Ovary (tissue), 7 donors: ENCODE measurements at regions not wholly inside any gene's neighbourhood (a gene's known extent, or its start where the extent isn't known, plus 50 kb on each side); places are given as distances from the start of the nearest gene placed in this dataset.

Source experiments
- DNase-seq, 5 donors: peaks; one replicate each; pipeline ENCODE4 v3.0.0-alpha.2; 2019 to 2020
- H3K27ac ChIP-seq, 2 donors: fragments of 200-600 bp; one replicate each; pipeline versions ENCODE4 v1.5.1 to v1.8.0; 2019 to 2022
- H3K27me3 ChIP-seq: fragments of 200-600 bp; one replicate; pipeline ENCODE4 v1.8.0; 2022
- H3K36me3 ChIP-seq: fragments of 200-600 bp; sonication (generic); one replicate; pipeline ENCODE4 v1.5.1; 2019
- H3K4me1 ChIP-seq: one replicate; pipeline ENCODE4 v1.8.1; 2013; ENCODE audit warnings: mild to moderate bottlenecking, moderate library complexity; ENCODE audit not compliant: insufficient read depth
- H3K4me3 ChIP-seq: fragments of 200-600 bp; sonication (generic); one replicate; pipeline ENCODE4 v1.5.1; 2017
- H3K9me3 ChIP-seq, 2 donors: fragments of 200-600 bp in 1 of 2; sonication (generic) in 1 of 2; one replicate each; pipeline versions ENCODE4 v1.5.1 to v1.8.1; 2013 to 2019; ENCODE audit warnings: mild to moderate bottlenecking in 1 of 2, moderate library complexity in 1 of 2
- EP300 ChIP-seq: sonication (generic); formaldehyde crosslinking; IDR thresholded peaks from one replicate; pipeline ENCODE4 v1.6.1; 2017; ENCODE audit warnings: antibody characterized with exemption
- POLR2A ChIP-seq: fragments of 450-650 bp; IDR thresholded peaks from one replicate; pipeline ENCODE4 v1.6.1; 2017; ENCODE audit warnings: antibody characterized with exemption, mild to moderate bottlenecking, moderate library complexity
- WGBS, 3 donors: extraction: QIAGEN DNeasy Blood & Tissue Kit in 1 of 3; methylation state at CpG; one replicate each; pipeline versions ENCODE4 v1.1.5 to v1.1.7; 2013 to 2017; 5-methylcytosine and 5-hydroxymethylcytosine counted together
- intact Hi-C, 4 donors: fragments of 100-400 bp; cut with DNase I; formaldehyde crosslinking; loops; one replicate each; pipeline versions ENCODE4 v1.11.0 to v1.15.1; 2022 to 2023
- TF ChIP-seq, protein P1 (sequence below), 3 donors: fragments of 450-650 bp in 2 of 3; fragments of 200-600 bp in 1 of 3; IDR thresholded peaks; one replicate each; pipeline versions ENCODE4 v1.5.1 to v1.8.0; 2016 to 2022; ENCODE audit warnings: antibody characterized with exemption in 3 of 3, mild to moderate bottlenecking in 1 of 3
- donor health status: DM: no; HTN: no; CAD: no; lungs with moderate emphysema.
- donor health status: DM: no; HTN: no; CAD: no.
- donor health status: Bipolar disorder and iron deficiency.
- donor health status: DM: no; HTN: no; CAD: no.
- donor health status: DM: yes; HTN: yes; CAD: no.

DNA sequence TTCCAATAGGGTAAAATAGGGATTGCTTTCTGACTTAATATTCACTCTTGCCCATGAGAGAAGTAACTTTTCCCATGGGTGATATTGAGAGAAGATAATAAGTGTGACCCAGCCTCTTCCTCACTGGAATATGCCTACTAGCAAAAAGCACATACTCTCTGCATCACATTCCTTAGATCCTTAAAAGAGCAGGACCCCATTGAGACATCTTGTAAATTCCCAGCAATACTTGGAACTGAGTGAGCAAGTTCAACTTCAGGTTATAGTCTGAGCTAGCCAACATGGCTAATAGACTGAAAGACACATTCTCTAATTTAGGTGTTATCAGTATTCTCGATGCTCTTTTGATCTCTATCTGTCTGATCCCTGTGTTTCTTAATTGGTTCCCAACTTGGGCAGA is 1372.3 kb downstream of the STIM2 start:
- intact Hi-C loops, result no loop called here
- 56 to 68% (median 68%) methylated on average over 1 of the region's 1 CpG for WGBS, 3 donors
- TF ChIP-seq POLR2A (no peak), EP300 (no peak)
- TF ChIP-seq, protein P1, sequence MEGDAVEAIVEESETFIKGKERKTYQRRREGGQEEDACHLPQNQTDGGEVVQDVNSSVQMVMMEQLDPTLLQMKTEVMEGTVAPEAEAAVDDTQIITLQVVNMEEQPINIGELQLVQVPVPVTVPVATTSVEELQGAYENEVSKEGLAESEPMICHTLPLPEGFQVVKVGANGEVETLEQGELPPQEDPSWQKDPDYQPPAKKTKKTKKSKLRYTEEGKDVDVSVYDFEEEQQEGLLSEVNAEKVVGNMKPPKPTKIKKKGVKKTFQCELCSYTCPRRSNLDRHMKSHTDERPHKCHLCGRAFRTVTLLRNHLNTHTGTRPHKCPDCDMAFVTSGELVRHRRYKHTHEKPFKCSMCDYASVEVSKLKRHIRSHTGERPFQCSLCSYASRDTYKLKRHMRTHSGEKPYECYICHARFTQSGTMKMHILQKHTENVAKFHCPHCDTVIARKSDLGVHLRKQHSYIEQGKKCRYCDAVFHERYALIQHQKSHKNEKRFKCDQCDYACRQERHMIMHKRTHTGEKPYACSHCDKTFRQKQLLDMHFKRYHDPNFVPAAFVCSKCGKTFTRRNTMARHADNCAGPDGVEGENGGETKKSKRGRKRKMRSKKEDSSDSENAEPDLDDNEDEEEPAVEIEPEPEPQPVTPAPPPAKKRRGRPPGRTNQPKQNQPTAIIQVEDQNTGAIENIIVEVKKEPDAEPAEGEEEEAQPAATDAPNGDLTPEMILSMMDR (IDR thresholded peaks at IDR 0.05), result no peak
- Histone ChIP-seq H3K27ac (no peak overlapping the region), H3K27me3 (no peaks in the 10 kb centered on the region), H3K36me3 (no peaks in the 10 kb centered on the region), H3K4me3 (no peak overlapping the region), H3K9me3 (no peaks in the 10 kb centered on the region), H3K4me1 (no peaks in the 10 kb centered on the region)
- no peak for DNase-seq

DNA sequence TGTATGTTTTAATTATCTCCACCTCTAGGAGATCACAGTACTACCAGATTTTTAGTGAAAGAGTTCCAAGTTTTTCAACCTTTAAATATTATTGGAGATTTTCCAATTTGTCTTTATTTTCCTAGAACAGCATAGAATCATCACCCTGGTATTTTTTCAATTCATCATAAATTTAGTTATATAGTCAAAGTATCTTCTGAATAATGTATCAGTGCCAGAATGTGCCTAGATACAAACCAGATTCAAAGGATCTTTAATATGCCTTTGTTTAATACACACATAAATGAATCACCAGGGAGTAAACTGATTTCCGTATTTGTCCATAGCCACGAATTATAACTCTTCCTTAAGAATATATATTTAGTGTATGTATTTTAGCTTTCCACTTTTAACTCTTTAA is 1373.1 kb downstream of the STIM2 start:
- 49 to 57% (median 54%) methylated on average over 2 of the region's 2 CpGs for WGBS, 3 donors
- Histone ChIP-seq H3K9me3 (no peaks in the 10 kb centered on the region), H3K4me1 (no peaks in the 10 kb centered on the region), H3K4me3 (no peak overlapping the region), H3K27me3 (no peaks in the 10 kb centered on the region), H3K36me3 (no peaks in the 10 kb centered on the region), H3K27ac (no peak overlapping the region)
- DNase-seq, result no peak
- TF ChIP-seq, protein P1 (IDR thresholded peaks at IDR 0.05), result no peak
- TF ChIP-seq EP300, result no peak
- TF ChIP-seq POLR2A, result no peak
- intact Hi-C loops, result no loop called here

- no peak overlapping the region for H3K4me3 ChIP-seq
- no peaks in the 10 kb centered on the region for H3K4me1 ChIP-seq
- no peaks in the 10 kb centered on the region for H3K9me3 ChIP-seq
- WGBS, 3 donors, result 33 to 61% (median 60%) methylated on average over 3 of the region's 3 CpGs
- H3K36me3 ChIP-seq, result no peaks in the 10 kb centered on the region
- TF ChIP-seq POLR2A (no peak), EP300 (no peak)
- TF ChIP-seq, protein P1 (IDR thresholded peaks at IDR 0.05), result no peak
- DNase-seq, result no peak
- intact Hi-C loops, result no loop called here
- H3K27ac ChIP-seq, result no peak overlapping the region
- H3K27me3 ChIP-seq, result no peaks in the 10 kb centered on the region
These were observed 1378.2 kb downstream of the STIM2 start for GRCh38 chr4:28238876-28239275.

DNA sequence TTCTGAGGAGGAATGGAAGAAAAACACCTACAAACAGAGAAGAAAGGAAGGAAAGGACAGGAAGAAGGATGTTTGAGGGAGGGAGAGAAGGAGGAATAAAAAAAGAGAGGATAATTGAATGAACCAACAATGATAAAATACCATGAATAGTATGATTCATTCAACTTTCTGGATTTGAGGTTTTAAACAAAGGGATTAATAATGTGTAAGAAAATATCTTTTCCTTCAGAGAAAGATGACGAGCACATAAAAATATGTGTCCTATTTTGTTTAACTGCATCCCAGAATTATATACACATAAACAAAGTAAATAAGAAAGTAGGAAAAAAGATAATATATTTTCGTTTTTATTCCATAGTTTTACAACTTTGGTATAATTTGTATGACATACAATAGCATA is 1380.4 kb downstream of the STIM2 start:
- TF ChIP-seq EP300 (no peak), POLR2A (no peak)
- TF ChIP-seq, protein P1 (IDR thresholded peaks at IDR 0.05), result no peak
- Histone ChIP-seq H3K4me1 (no peaks in the 10 kb centered on the region), H3K9me3 (no peaks in the 10 kb centered on the region), H3K27ac (no peak overlapping the region), H3K27me3 (no peaks in the 10 kb centered on the region), H3K4me3 (no peak overlapping the region), H3K36me3 (no peaks in the 10 kb centered on the region)
- 70 to 72% (median 72%) methylated on average over 2 of the region's 2 CpGs for WGBS, 3 donors
- no peak for DNase-seq
- intact Hi-C loops, result no loop called here

DNA sequence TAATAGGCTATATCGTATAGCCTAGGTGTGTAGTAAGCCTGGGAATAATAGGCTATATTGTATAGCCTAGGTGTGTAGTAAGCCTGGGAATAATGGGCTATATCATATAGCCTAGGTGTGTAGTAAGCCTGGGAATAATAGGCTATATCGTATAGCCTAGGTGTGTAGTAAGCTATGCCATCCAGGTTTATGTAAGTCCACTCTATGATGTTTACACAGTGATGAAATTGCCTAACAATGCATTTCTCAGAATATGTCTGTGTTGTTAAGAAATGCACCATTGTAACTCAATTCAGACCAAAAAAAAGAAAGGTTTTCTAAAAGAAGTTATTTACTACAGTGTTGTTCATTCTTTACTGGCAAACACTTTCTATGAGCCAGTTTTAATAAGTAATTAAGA is 1387.2 kb downstream of the STIM2 start:
- 93 to 96% (median 95%) methylated on average over 2 of the region's 2 CpGs for WGBS, 3 donors
- no peak for DNase-seq

More for the DNA sequence above, 1387.2 kb downstream of the STIM2 start:
- Histone ChIP-seq H3K27ac (no peak overlapping the region), H3K27me3 (no peaks in the 10 kb centered on the region), H3K4me1 (no peaks in the 10 kb centered on the region), H3K36me3 (no peaks in the 10 kb centered on the region), H3K9me3 (no peaks in the 10 kb centered on the region), H3K4me3 (no peak overlapping the region)
- no peak for TF ChIP-seq POLR2A
- TF ChIP-seq, protein P1 (IDR thresholded peaks at IDR 0.05), result no peak
- no peak for TF ChIP-seq EP300
- intact Hi-C loops, result no loop called here
